K562 (cell line): ENCODE measurements at regions not wholly inside any gene's neighbourhood (a gene's known extent, or its start where the extent isn't known, plus 50 kb on each side); places are given as distances from the start of the nearest gene placed in this dataset.

Source experiments
- ATAC-seq: fragments of 200-7000 bp; cut with Tn5 transposase; 3 replicates; pipeline ENCODE4 v1.9.1; 2020; ENCODE audit warnings: moderate library complexity
- BruUV-seq: library from RNA; stranded (reverse); fragments of 400-500 nt; replicated peaks from 2 replicates; lab custom pipeline; 2021; lab: Mats Ljungman, UMichigan
- CTCF ChIA-PET: fragments of 300-600 bp; formaldehyde crosslinking; extraction: SDS; loops from one replicate; lab custom pipeline; 2021; ENCODE audit warnings: low intra/inter-chr PET ratio; lab: Yijun Ruan, JAX
- POLR2A ChIA-PET: fragments of 300-600, 350-650 bp; sonication (Branson Sonifier 250); formaldehyde crosslinking; extraction: SDS; loops from one replicate; lab custom pipeline; 2021; ENCODE audit warnings: antibody characterized with exemption, inconsistent platforms; lab: Yijun Ruan, JAX
- DNase-seq, 4 experiments: peaks; one replicate each; pipeline versions ENCODE4 v3.0.0 to v3.0.0-alpha.2; 2011 to 2018; ENCODE audit warnings: low spot score in 3 of 4, mixed read lengths in 3 of 4; ENCODE audit errors: extremely low read depth in 1 of 4
- FAIRE-seq: peaks from 2 replicates; lab custom pipeline; 2011; peaks lifted over from hg19 to GRCh38; lab: Jason Lieb, UNC
- H2AFZ ChIP-seq: 2 replicates; pipeline ENCODE4 v1.6.0; 2011; ENCODE audit warnings: low read depth, low read length, control low read depth, inconsistent platforms
- H3K27ac ChIP-seq: fragments of 200-600 bp; 3 replicates; pipeline ENCODE4 v1.8.0; 2011; ENCODE audit warnings: low read depth, mild to moderate bottlenecking, control low read depth, inconsistent platforms, low read length, moderate library complexity, mixed read lengths; ENCODE audit errors: extremely low read depth
- H3K27me3 ChIP-seq, 2 experiments: fragments of 300-600 bp in 1 of 2; 2 replicates in 1 of 2; 3 replicates in 1 of 2; pipeline versions ENCODE4 v1.6.0 to v1.8.0; 2011; ENCODE audit warnings: inconsistent platforms in 2 of 2, low read length in 2 of 2, mild to moderate bottlenecking in 1 of 2, mixed read lengths in 1 of 2, moderate library complexity in 1 of 2; ENCODE audit not compliant: control insufficient read depth in 2 of 2, insufficient read depth in 2 of 2
- H3K36me3 ChIP-seq: fragments of 300-600 bp; 3 replicates; pipeline ENCODE4 v1.8.0; 2011; ENCODE audit warnings: mild to moderate bottlenecking, low read length, inconsistent platforms; ENCODE audit not compliant: control insufficient read depth, insufficient read depth
- H3K4me1 ChIP-seq, 2 experiments: fragments of 200-600 bp in 1 of 2; replicated peaks in 1 of 2; 2 replicates in 1 of 2; 3 replicates in 1 of 2; pipeline versions ENCODE4 v1.5.1 to v1.8.0; 2011; ENCODE audit warnings: inconsistent platforms in 2 of 2, low read length in 2 of 2, mild to moderate bottlenecking in 1 of 2, mixed read lengths in 1 of 2, moderate library complexity in 1 of 2; ENCODE audit not compliant: control insufficient read depth in 2 of 2, insufficient read depth in 2 of 2
- H3K4me2 ChIP-seq: 2 replicates; pipeline ENCODE4 v1.6.1; 2011; ENCODE audit warnings: low read length, control low read depth, inconsistent platforms, mixed read lengths; ENCODE audit not compliant: insufficient read depth
- H3K4me3 ChIP-seq: fragments of 200-600 bp; sonication (generic), shearing (Covaris generic); 2 replicates; pipeline ENCODE4 v1.5.1; 2016; ENCODE audit warnings: control low read depth, inconsistent platforms
- H3K79me2 ChIP-seq: fragments of 200-600 bp; 3 replicates; pipeline ENCODE4 v1.8.0; 2011; ENCODE audit warnings: low read length, inconsistent platforms; ENCODE audit not compliant: control insufficient read depth, insufficient read depth
- H3K9ac ChIP-seq, 2 experiments: 2 replicates each; pipeline versions ENCODE4 v1.6.0 to v1.6.1; 2011; ENCODE audit warnings: low read depth in 2 of 2, low read length in 2 of 2, control low read depth in 1 of 2, inconsistent platforms in 1 of 2, mild to moderate bottlenecking in 1 of 2, mixed read lengths in 1 of 2; ENCODE audit not compliant: insufficient read depth in 1 of 2
- H3K9me1 ChIP-seq: one replicate; pipeline ENCODE4 v1.6.0; 2011; ENCODE audit warnings: inconsistent platforms, mild to moderate bottlenecking, low read length, moderate library complexity; ENCODE audit not compliant: control insufficient read depth, insufficient read depth
- H3K9me3 ChIP-seq: replicated peaks from 2 replicates; pipeline ENCODE4 v1.5.1; 2011; ENCODE audit warnings: low read depth, low read length, inconsistent platforms; ENCODE audit not compliant: control insufficient read depth, insufficient read depth
- H4K20me1 ChIP-seq: replicated peaks from 2 replicates; pipeline ENCODE4 v1.6.1; 2011; ENCODE audit warnings: low read length, inconsistent platforms, mixed read lengths; ENCODE audit not compliant: control insufficient read depth, insufficient read depth
- ARID1B ChIP-seq: fragments of 450-650 bp; IDR thresholded peaks from 2 replicates; pipeline ENCODE4 v1.6.1; 2016; ENCODE audit warnings: antibody characterized with exemption, mild to moderate bottlenecking, inconsistent platforms
- HEY1 ChIP-seq: fragments of 250-450 bp; sonication (Bioruptor Pico); IDR thresholded peaks from 2 replicates; pipeline ENCODE4 v1.5.0; 2020; ENCODE audit warnings: mild to moderate bottlenecking, moderate library complexity, borderline replicate concordance
- SRSF3 ChIP-seq: fragments of 200-400 bp; formaldehyde crosslinking; IDR thresholded peaks from 2 replicates; pipeline ENCODE4 v1.6.1; 2016; ENCODE audit warnings: mild to moderate bottlenecking, low read length, moderate library complexity; ENCODE audit not compliant: insufficient read depth
- TCF7L2 ChIP-seq: fragments of 150-350 bp; IDR thresholded peaks from 2 replicates; pipeline ENCODE4 v1.6.1; 2016; ENCODE audit warnings: low read depth, mild to moderate bottlenecking, low read length, moderate library complexity
- ZBTB1 ChIP-seq: sonication (generic); formaldehyde crosslinking; IDR thresholded peaks from 2 replicates; pipeline ENCODE4 v1.8.1; 2023; ENCODE audit warnings: missing genetic modification reagents, low read depth, mild to moderate bottlenecking, borderline replicate concordance
- ZNF696 ChIP-seq: fragments of 250-450 bp; sonication (Bioruptor Pico); conservative IDR thresholded peaks from 2 replicates; pipeline ENCODE4 v1.4.0; 2020; ENCODE audit warnings: mild to moderate bottlenecking, moderate library complexity
- WGBS: fragments of 100-300 bp; shearing (Covaris generic); methylation state at CpG from one replicate; pipeline ENCODE4 v1.1.6; 2016; ENCODE audit warnings: low coverage, mixed read lengths; ENCODE audit not compliant: insufficient coverage; ENCODE audit errors: missing lambda C conversion rate; 5-methylcytosine and 5-hydroxymethylcytosine counted together
- in situ Hi-C: fragments of 300-500 bp; cut with MboI; formaldehyde crosslinking; loops from 4 replicates; pipeline ENCODE4 v1.15.0; 2018; ENCODE audit warnings: inconsistent platforms, mixed read lengths
- intact Hi-C: fragments of 100-400 bp; cut with micrococcal nuclease; formaldehyde crosslinking; loops from 2 replicates; pipeline ENCODE4 v1.14.2; 2022
- TF ChIP-seq, protein P1 (sequence below), 2 experiments: fragments of 450-650 bp; conservative IDR thresholded peaks; 2 replicates each; pipeline ENCODE4 v1.6.1; 2017; ENCODE audit warnings: mild to moderate bottlenecking in 2 of 2, moderate library complexity in 2 of 2

DNA sequence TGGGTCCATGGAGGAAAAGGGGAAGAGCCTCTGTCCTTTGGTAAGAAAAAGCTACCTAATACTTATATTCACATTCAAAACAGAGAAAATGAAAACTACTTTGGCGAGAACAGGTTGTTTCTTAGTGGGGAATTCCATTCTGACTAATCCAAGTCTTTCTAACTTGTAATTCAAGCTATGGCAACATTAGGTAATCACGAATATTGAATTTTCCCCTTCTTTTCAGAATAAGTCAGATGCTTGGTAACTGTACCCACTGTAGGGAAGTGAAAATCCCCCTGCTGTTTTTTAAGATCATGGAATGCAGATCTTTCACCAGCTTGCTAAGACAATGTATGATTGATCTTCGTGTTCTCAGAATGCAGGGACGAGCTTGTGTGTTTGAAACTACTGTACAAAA, 384.4 kb downstream of the TCERG1L start:
- DNase-seq, result no peak
- Histone ChIP-seq H3K27me3 (0 out of 5 replicates have a peak, but pooled peaks cover 0 to 4% of the 10 kb centered on the region in 2 experiments), H2AFZ (no peak overlapping the region), H3K9me1 (no peaks in the 10 kb centered on the region), H3K27ac (no peak overlapping the region), H3K9ac (no peak overlapping the region), H4K20me1 (no peaks in the 10 kb centered on the region), H3K4me1 (no peaks in the 10 kb centered on the region), H3K4me2 (no peak overlapping the region), H3K9me3 (no peaks in the 10 kb centered on the region), H3K79me2 (no peaks in the 10 kb centered on the region), H3K4me3 (no peak overlapping the region), H3K36me3 (no peaks in the 10 kb centered on the region)
- no peak for FAIRE-seq
- TF ChIP-seq ZBTB1 (CRISPR knock-in tag) (no peak), ZNF696 (CRISPR knock-in tag) (no peak), TCF7L2 (no peak), SRSF3 (no peak), ARID1B (no peak), HEY1 (CRISPR knock-in tag) (no peak)
- TF ChIP-seq, protein P1, sequence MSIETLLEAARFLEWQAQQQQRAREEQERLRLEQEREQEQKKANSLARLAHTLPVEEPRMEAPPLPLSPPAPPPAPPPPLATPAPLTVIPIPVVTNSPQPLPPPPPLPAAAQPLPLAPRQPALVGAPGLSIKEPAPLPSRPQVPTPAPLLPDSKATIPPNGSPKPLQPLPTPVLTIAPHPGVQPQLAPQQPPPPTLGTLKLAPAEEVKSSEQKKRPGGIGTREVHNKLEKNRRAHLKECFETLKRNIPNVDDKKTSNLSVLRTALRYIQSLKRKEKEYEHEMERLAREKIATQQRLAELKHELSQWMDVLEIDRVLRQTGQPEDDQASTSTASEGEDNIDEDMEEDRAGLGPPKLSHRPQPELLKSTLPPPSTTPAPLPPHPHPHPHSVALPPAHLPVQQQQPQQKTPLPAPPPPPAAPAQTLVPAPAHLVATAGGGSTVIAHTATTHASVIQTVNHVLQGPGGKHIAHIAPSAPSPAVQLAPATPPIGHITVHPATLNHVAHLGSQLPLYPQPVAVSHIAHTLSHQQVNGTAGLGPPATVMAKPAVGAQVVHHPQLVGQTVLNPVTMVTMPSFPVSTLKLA (conservative IDR thresholded peaks at IDR 0.05), result no peak
- intact Hi-C loops (no loop called here), in situ Hi-C loops (no loop called here)
- no TSS peak for BruUV-seq
- 4% methylated on average over 3 of the region's 4 CpGs for WGBS
- no peak for ATAC-seq
- ChIA-PET POLR2A (interaction anchor here (0.6 kb wide), 1 partner anchor 186 kb away, joined by 3 read pairs; no protein-coding TSS in a partner anchor), CTCF (no interaction called here)
